NCI-H1092 treated with DMSO at 0.1 percent for 48 hours (cell line): ENCODE measurements at regions not wholly inside any gene's neighbourhood (a gene's known extent, or its start where the extent isn't known, plus 50 kb on each side); places are given as distances from the start of the nearest gene placed in this dataset.
"Not testable (repeated sequence)": the region's sequence is repeated elsewhere in the genome, so short reads cannot be mapped to it uniquely, and the experiment has no call there.

Source experiments
- DNase-seq: peaks from one replicate; lab custom pipeline; 2025; lab: John Stamatoyannopoulos, UW

DNA sequence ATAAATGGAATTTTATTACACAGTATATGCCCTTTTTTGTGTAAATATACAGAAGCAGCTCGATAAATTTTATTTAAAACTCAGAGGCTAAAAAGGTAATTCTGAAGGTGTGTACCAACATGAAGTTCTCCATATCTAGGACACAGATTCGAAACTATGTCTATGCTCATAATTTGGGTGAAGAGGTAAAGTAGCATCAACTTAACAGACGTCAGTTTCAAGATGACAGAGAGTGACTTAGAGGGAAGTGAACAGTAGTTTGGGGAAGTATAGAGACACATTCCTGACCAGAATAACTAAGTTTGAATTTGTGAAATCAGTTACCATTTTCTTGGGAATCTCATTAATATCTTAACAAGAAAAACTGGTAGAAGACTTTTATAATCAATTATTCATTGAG is 2493.3 kb downstream of the ARAP2 start:
- no peak for DNase-seq

DNA sequence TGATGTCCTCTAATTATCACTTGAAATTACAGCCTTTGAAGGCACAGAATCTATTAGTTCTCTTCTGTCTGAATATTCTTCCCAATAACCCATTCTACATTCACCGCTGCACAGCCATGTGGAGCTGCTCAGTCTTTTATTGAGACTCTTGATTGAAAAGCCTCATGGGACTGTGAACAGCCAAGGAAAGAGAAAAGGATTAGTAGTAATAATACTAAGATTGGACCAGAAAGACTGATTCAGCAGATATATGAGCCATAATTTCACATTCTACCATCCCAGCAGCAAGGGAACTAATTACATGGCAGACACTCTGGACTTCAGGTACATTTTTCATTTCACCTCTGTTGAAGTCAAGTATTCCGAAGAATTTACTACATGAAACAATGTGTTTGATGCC is 2471.7 kb downstream of the ARAP2 start:
- no peak for DNase-seq

DNA sequence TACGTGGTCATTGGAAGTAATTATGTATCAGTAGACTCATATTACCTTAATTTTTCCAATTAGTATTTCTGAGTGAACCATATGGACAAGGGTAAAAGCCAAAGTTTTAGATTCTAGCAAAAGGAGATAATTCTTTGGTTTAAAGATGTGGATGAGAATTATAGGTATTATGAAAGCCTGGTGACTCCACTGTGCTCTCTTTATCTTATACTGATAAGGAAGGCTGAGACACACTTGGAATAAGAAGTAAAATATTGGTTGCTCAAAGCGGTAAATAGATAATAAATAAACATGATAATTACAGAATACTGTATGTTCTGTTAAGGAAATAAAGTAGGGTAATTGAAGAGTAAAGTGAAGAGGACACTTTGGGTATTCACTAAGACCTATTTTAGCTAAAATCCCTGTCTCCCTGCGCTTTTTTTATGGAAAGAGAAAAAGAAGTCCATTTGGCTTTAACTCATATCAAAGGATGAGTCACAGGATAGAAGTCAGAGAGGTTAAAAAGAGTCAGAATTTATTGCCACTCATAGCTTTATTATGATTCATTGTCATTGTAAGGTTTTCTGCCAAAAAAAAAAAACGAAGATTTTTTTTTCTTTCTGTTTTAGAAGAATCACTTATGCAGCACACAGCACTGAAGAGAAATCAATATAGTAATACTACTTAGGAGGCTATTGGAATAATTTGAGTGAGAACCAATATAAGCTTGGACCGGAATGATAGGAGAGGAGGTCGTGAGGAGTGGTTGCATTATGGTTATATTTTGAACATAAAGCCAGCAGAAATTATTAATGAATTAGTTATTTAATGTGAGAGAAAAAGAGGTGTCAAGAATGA is 2463.1 kb downstream of the ARAP2 start:
- DNase-seq, result no peak

DNA sequence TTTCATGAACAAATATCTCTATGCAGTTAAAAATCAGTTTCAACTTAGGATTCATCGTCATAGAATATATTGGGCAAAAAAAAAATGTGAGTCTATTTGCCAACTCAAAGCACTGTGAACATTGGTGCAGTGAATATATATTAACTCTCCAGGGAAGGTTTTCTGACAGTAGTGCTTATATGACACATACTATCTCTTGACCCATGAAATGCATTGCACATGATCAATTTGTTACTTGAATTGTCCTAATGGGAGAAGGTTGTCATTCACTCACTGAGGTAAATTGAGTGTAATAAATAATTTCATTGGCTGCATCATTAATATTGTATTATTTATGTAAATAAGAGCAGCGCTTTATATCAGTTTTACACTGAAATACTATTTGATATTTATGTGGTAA is 2458.5 kb downstream of the ARAP2 start:
- DNase-seq, result no peak

DNA sequence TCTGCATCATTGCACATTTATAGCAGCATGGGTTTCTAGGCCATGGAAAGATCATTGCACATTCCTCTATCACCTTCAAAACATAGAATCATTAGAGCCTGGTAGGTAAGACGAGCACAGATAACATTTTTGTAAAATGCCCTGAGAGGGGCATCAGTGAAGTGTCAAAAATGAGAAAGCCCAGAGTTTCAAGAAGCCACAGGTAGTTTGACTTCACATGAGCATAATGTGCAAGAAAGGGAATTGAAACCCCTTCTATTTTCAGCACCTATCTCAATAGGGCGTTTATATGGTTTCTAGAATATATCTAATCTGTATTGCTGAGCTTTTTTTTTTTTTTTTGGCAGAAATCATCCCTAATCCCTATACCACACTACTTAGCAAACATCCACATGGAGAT is 2441.7 kb downstream of the ARAP2 start:
- DNase-seq, result no peak

DNA sequence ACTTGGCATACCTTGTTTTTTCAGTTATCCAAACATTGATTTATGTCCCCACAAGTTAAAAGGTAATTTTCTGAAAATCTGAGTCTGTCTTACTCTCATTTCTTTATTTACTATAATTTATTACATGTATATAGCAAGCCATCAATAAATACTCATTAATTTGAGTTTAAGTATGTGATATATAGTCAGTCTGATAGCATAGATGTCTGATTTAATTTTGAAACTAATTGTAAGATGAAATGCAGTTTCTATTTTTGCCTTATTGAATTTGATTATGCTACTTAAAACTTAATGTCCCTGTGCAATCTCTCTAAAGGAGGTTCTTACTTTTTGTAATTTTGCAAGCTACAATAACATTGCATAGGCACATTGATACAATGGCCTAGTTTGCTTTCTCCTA is 2418.6 kb downstream of the ARAP2 start:
- no peak for DNase-seq

DNA sequence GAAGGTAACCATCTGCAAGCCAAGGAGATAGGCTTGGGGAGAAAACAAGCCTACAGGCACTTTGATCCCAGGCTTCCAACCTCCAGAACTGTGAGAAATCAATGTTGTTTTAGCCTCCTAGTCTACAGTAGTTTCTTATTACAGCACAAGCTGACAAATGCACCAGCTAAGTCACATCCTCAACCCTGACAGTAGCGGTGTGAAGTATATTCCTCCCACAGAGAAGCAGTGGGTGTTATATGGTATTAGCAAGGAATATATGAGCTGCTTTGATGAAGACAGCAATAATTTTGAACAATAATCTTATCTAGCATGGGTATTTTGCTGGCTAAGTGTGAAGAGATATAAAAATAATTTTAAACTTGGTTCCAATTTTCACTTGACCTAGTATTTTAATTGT is 2415.0 kb downstream of the ARAP2 start:
- not testable (repeated sequence) for DNase-seq

DNA sequence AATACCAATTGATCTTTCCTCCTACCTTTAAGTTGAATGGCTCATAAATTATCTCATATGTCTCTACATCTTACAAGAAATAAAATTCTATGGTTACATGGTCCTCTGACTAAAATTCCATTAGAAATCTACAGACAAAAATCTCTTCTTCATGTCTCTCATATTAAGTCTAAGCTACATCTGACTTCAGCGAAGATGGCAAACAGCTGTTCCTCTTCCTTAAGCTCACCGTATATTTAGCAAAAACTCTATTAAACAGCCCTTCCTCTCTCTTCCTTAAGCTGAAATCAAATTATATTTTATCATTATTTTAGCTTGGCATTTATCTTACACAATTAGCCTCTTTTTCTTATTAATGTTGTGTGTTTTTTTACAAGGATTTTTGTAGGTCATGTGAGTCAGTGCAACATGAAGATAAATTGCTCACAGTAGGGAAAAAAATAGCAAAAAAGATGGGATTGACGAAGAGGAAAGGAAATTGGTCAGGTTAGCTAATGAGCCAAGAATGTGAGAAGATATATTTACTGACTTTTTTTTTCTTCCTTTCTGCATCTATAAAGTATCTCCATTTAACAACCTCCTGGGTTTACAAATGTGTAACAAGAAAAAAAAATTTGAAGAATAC is 2412.8 kb downstream of the ARAP2 start:
- no peak for DNase-seq

DNA sequence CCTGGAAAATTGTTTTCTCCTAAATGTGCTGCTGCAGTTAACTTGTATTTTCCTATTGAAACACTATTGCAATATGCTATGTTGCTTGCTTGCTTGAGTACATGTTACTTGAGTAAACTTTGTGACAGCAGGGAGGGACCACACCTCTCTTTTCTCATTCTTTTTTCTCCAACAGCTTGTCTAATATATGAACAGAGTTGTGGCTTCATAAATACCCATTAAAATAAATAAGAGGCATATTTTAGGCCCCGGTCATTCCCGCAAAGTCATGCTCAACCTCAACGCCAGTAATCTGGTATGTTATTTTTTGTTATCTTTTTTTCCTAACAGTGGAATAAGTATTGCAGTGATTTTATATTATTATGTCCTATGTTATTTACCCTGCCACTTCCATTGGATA is 2408.6 kb downstream of the ARAP2 start:
- not testable (repeated sequence) for DNase-seq

DNA sequence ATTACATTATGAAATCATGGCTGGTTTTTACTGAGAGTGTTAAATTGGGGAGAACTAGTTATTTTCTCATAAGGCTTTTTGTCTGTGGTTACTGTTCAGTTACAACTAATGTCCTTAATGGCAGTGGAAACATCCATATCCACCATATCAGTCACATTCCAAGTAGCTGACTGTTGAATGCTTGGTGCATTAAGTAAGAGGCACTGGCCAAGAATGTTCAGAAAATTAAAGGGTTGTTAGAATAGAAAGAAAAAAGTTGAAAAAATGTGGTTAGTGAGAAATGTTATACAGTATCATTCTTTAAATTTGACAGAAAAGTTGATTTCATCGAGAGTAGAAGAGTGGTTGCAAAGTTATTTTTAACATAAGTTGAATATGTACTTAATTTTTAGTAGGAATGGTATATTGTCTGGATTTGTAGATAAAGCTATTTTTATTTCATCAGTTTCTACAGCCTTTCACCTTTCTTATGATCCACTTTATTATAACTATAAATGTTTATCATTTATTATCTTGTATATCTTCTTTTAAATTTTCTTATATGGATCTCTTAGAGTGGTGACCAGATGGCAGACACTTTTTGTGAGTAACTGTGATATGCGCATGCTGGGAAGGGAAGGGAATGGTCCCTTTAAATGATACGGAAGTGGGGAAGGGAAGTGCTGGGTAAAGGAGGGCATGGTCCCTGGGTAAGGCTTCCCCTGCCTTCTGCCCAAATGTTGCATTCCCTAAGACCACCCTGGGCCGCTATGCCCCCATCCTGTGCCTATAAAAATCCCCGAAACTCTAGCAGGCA is 2407.1 kb downstream of the ARAP2 start:
- no peak for DNase-seq

DNA sequence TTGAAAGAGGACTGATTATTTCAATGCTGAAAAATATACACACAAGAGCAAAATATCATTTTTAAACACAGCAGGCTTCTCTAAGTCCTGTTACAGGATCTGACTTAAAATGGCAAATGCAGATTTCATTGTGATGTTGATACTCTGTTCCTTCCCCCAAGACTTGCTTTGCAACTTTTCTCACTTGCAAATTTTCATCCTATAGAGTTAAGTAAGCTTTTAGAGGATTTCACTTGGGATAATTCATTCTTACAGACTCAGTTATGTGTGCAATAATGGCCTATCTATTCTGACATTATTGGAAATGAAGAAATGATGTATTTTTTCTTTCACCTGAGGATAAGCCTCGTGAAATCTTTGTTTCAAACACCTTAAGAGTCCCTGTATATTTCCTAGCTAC is 2403.2 kb downstream of the ARAP2 start:
- no peak for DNase-seq

DNA sequence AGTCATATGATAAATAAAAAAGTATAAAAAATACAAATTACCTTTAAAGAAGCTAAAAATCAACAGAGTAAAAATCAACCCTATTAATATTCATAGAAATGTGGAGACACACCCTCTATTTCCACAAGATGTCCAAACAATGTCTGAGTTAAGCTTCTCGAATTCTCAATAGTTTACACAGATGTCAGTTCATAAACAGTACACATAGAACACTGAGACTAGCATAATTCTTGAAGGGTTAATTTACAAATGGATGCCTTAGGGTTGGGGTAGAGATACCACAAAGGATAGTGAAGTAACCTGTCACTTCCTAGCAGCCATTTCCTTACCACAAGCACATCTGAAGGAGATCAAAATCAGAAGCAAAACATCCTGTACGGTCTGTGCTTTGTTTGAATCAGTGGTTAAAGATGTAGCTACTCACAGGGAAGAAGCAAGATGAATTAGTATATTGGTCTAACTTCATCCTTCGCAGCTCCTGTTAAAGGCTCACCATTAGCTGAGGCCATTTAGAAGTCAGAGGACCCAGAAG is 2393.9 kb downstream of the ARAP2 start:
- no peak for DNase-seq

DNA sequence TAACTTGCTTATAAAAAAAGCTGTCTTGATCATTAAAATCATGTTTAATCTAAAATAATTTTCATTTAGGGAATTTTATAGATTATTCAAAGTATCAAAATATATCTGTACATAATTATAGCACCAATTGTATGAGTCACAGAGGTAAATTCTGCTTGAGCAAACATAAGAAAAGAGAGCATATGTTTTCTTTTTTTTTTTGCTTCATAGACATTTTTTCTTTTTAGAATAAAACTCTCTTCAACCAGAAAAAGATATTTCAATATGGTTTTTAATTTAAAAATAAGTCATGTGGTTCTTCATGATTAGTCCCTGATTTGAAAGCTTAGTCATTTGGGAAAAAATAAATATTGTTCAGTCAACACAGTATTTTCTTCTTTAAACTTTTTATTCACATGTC is 2390.6 kb downstream of the ARAP2 start:
- DNase-seq, result not testable (repeated sequence)

DNA sequence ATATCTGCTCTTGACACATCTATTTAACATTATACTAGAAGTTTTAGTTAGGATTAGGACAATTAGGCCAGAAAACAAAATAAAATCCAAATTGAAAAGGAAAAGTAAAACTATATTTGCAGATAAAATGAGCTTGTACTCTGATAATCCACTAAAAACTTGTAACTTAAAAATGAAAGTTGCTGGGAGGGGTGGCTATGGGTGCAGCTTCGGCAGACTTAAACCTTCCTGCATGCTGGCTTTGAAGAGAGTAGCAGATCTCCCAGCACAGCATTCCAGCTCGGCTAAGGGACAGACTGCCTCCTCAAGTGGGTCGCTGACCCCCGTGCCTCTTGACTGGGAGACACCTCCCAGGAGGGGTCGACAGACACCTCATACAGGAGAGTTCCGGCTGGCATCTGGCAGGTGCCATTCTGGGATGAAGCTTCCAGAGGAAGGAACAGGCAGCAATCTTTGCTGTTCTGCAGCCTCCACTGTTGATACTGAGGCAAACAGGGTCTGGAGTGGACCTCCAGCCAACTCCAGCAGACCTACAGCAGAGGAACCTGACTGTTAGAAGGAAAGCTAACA is 2379.9 kb downstream of the ARAP2 start:
- DNase-seq, result no peak

DNA sequence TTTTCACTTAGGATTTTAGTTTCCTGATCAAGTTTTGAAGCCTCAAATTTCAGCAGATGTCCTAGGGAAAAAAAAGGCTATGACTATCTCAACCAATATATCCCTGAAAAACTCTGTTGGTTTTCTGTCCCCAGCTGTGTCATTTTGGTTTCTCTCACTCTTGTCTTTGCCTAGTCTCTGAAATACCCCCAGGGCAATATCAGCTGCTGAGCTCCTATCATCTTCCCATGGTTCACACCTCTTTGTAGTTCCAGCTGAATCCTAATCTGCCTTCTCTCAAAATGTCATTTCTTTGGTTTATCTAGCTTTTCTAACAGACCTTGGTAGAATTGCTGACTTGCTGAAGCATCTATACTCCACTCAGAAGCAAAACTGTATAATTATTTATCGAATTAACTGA is 2370.5 kb downstream of the ARAP2 start:
- no peak for DNase-seq

DNA sequence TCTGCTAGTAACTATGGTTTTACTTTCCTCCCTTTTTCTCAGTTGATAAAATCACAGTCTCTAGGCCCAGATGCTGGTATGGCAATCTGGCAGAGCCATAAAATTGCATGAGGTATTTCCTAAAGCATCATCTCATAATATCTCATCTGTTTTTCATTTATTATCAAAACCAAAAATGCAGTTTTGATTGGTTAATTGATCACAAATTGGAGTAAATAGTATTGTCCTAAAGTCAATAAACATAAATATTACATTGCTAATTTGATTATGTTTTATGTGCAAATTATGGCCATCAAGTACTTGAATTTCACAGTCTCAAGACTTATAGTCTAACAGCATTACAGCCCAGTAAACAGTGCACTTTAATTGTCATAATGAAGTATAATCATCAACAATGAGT is 2365.6 kb downstream of the ARAP2 start:
- DNase-seq, result no peak

DNA sequence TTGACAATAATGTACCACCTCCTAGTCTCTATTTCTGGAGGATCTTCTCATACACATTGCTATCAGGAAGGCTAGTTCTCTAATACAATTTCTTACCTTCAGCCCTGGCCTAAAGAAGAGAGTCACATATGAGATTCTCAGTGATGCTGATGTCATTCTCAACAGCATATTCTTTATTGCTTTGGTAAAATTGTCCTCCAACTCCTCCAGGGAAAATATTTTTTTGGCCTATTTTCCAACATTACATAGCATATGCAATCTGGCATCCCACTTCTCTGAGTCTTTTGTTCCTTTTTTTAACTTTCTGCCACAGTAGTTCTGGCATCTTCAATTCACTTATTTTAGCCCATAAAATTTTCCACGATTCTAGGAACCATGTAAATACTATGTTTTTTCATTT is 2363.1 kb downstream of the ARAP2 start:
- no peak for DNase-seq

DNA sequence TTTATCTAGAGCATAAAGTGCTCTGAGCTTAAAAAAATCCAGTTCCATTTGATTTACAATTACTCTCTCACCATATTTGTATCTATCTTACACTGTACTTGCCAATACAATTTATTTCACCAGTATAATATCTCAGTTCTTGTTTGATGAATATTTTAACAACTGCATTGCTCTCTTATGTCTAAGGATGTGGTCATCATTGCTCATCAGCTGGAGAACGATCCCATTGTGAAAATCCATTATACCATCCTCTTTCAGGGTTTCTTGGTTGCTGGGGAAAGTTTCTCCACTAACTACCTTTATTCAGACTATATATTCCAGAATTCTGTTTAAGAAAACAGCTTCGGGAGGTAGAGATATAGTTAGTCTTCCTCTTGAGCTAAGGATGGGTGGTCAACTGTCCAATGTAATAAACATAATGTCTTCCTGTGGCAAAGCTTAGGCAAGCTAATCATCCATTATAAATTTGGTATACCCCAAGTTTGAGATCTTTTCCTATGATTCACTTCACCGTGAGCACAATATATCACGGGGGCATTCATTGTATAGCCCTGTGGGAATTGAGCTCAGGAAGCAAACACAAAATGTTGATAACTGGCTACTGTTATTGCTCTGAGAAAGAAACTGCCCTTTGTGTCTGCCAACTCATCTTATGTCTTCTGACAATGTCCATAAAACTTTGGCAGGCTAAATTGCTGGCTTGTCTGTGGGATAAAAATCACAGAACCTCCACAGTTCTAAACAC is 2361.9 kb downstream of the ARAP2 start:
- DNase-seq, result no peak

DNA sequence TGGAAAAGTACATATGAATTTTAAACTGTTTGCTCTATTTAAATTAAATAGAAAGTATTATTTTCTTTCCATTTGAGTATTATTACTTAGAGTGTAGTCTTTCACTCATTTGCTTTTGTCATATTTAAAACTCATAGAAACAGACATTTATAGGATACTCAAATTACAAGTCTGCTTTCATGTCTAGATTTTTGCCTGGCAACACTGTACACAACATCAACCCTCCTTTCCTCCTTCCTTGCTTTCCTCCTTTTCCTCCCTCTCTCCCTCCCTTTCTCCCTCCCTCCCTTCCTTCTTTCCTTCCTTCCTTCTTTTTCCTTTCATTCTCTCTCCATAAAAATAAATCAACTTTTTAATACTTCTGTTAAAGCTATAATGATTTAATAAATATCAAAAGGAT is 2361.2 kb downstream of the ARAP2 start:
- no peak for DNase-seq

DNA sequence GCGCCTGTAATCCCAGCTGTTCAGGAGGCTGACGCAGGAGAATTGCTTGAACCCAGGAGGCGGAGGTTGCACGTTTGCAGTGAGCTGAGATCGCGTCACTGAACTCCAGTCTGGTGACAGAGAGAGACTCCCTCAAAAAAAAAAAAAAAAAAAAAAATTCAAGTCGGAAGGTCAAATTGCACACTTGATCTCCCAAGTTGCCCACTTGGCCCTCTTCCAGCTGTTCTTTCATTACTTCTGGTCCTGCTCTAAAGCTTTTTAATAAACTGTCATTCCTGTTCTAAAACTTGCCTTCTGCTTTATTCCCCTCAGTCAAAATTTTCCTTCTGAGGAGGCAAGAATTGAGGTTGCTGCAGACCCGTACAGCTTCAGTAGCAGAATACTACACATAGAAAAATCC is 2358.0 kb downstream of the ARAP2 start:
- no peak for DNase-seq

DNA sequence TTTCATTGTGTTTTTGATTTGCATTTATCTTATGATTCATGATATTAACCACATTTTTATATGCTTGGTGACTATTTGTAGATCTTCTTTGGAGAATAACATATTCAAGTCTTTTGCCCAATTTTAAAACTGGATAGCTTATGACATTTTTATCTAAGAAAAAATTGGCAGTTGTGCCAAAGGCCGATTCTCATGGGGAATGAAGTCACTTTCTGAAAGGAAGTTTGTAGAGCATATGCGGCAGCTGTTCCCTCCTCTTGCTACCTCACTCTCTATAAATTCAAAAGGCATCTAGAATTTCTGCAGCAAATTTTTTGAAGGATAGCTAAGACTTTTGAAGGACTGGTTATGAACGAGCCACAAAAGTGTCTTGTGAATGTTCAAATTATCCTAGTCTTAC is 2353.5 kb downstream of the ARAP2 start:
- DNase-seq, result no peak

DNA sequence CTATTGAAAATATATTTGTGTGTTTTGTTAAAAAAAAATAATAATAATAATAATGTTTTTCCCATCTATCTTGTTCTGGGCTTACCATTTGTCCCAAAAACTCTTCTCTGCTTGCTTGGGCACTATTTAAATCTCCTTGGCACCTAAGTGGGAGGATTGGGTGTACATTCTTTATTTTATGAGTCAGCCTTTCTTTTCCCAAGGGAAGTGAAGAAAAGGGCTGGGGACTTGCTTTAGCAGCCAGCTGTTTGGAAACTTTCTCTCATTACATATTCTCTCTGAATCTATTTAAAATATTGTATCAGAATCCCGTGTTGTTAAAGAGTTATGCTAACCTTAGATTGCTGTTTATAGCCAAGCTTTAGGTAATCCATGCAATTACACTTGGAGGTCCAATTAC is 2332.4 kb downstream of the ARAP2 start:
- no peak for DNase-seq
